MCF 10A (cell line): ENCODE measurements at regions not wholly inside any gene's neighbourhood (a gene's known extent, or its start where the extent isn't known, plus 50 kb on each side); places are given as distances from the start of the nearest gene placed in this dataset.

Source experiments
- BruUV-seq: library from RNA; stranded (reverse); fragments of 400-500 nt; replicated peaks from 2 replicates; lab custom pipeline; 2021; lab: Mats Ljungman, UMichigan
- CTCF ChIA-PET: fragments of 300-600 bp; sonication (Branson Sonifier 250); formaldehyde crosslinking; extraction: SDS; loops from one replicate; lab custom pipeline; 2021; ENCODE audit warnings: antibody characterized with exemption, inconsistent platforms; lab: Yijun Ruan, JAX
- POLR2A ChIA-PET: fragments of 300-600, 350-650 bp; sonication (Branson Sonifier 250); formaldehyde crosslinking; extraction: SDS; loops from one replicate; lab custom pipeline; 2020; ENCODE audit warnings: antibody characterized with exemption, inconsistent platforms; lab: Yijun Ruan, JAX
- DNase-seq: peaks from one replicate; pipeline ENCODE4 v3.0.0-alpha.2; 2018; ENCODE audit not compliant: unreplicated experiment
- H3K27ac Mint-ChIP-seq: one replicate; pipeline ENCODE4 v1.8.0; 2022; ENCODE audit warnings: mild to moderate bottlenecking, low read depth, mixed read lengths; ENCODE audit not compliant: unreplicated experiment
- H3K27me3 Mint-ChIP-seq: one replicate; pipeline ENCODE4 v1.8.0; 2022; ENCODE audit warnings: mixed read lengths; ENCODE audit not compliant: insufficient read depth, unreplicated experiment
- H3K36me3 Mint-ChIP-seq: one replicate; pipeline ENCODE4 v1.8.0; 2022; ENCODE audit warnings: mild to moderate bottlenecking, moderate library complexity, mixed read lengths; ENCODE audit not compliant: insufficient read depth, unreplicated experiment
- H3K4me1 Mint-ChIP-seq: one replicate; pipeline ENCODE4 v1.8.0; 2022; ENCODE audit warnings: mixed read lengths; ENCODE audit not compliant: insufficient read depth, unreplicated experiment
- H3K4me3 Mint-ChIP-seq: one replicate; pipeline ENCODE4 v1.8.0; 2022; ENCODE audit warnings: mild to moderate bottlenecking, moderate library complexity, mixed read lengths; ENCODE audit not compliant: unreplicated experiment
- H3K9me3 Mint-ChIP-seq: one replicate; pipeline ENCODE4 v1.8.0; 2022; ENCODE audit warnings: mixed read lengths; ENCODE audit not compliant: unreplicated experiment
- CTCF ChIP-seq: fragments of 200-600 bp; IDR thresholded peaks from one replicate; pipeline ENCODE4 v1.8.0; 2022; ENCODE audit warnings: antibody characterized with exemption, mild to moderate bottlenecking; ENCODE audit not compliant: unreplicated experiment
- intact Hi-C: fragments of 100-400 bp; cut with micrococcal nuclease; formaldehyde crosslinking; loops from 2 replicates; pipeline ENCODE4 v1.14.1; 2022

- Mint-ChIP-seq H3K36me3 (no peaks in the 10 kb centered on the region), H3K9me3 (no peaks in the 10 kb centered on the region), H3K4me1 (no peaks in the 10 kb centered on the region), H3K27me3 (no peaks in the 10 kb centered on the region), H3K27ac (no peak overlapping the region), H3K4me3 (peak overlapping the region; percentile 62)
- intact Hi-C loops = loop anchor here (1.0 to 10.0 kb wide), 5 partner anchors 56 to 423 kb away; partner anchors contain the start of gene BCOR
- ChIA-PET POLR2A (interaction anchor here (0.7 to 1.9 kb wide), 2 partner anchors 49 to 57 kb away, joined by 4 to 14 read pairs; partner anchors contain the start of gene BCOR), CTCF (interaction anchor here (0.7 to 0.8 kb wide), 2 partner anchors 11 to 48 kb away, joined by 4 to 5 read pairs; no protein-coding TSS in a partner anchor)
- no TSS peak for BruUV-seq
- peak; percentile 49 for DNase-seq
- TF ChIP-seq CTCF = no peak
Observed at GRCh38 chrX:40153345-40154249, 55.8 kb upstream of the BCOR start.

GRCh38 chrX:40152741-40153344 is 55.1 kb upstream of the BCOR start:
- Mint-ChIP-seq H3K4me3 (peak overlapping the region; percentile 62), H3K27ac (no peak overlapping the region), H3K9me3 (no peaks in the 10 kb centered on the region), H3K4me1 (no peaks in the 10 kb centered on the region), H3K27me3 (no peaks in the 10 kb centered on the region), H3K36me3 (no peaks in the 10 kb centered on the region)
- TF ChIP-seq CTCF = no peak
- intact Hi-C loops = loop anchor here (2.0 to 10.0 kb wide), 4 partner anchors 56 to 422 kb away; partner anchors contain the start of gene BCOR
- BruUV-seq = no TSS peak
- ChIA-PET POLR2A (interaction anchor here (0.6 to 1.9 kb wide), 3 partner anchors 48 to 147 kb away, joined by 3 to 14 read pairs (median 4); partner anchors contain the start of gene BCOR), CTCF (interaction anchor here (0.6 to 0.7 kb wide), 3 partner anchors 12 to 1810 kb away, joined by 3 to 5 read pairs (median 4); no protein-coding TSS in a partner anchor)
- DNase-seq = no peak

GRCh38 chrX:40152173-40152711 is 54.5 kb upstream of the BCOR start:
- POLR2A ChIA-PET = interaction anchor here (0.6 to 1.9 kb wide), 2 partner anchors 56 to 146 kb away, joined by 3 to 14 read pairs; partner anchors contain the start of gene BCOR
- DNase-seq = no peak
- no peaks in the 10 kb centered on the region for H3K4me1 Mint-ChIP-seq
- intact Hi-C loops = loop anchor here (2.0 to 10.0 kb wide), 4 partner anchors 55 to 421 kb away; partner anchors contain the start of gene BCOR
- no peaks in the 10 kb centered on the region for H3K9me3 Mint-ChIP-seq
- H3K27me3 Mint-ChIP-seq = no peaks in the 10 kb centered on the region
- TF ChIP-seq CTCF = no peak
- H3K4me3 Mint-ChIP-seq = peak overlapping the region; percentile 54
- no TSS peak for BruUV-seq
- no peak overlapping the region for H3K27ac Mint-ChIP-seq
- CTCF ChIA-PET = interaction anchor here (0.6 kb wide), 2 partner anchors 122 to 1809 kb away, joined by 3 to 4 read pairs; no protein-coding TSS in a partner anchor
- no peaks in the 10 kb centered on the region for H3K36me3 Mint-ChIP-seq
